GM21528 (cell line): ENCODE measurements at regions not wholly inside any gene's neighbourhood (a gene's known extent, or its start where the extent isn't known, plus 50 kb on each side); places are given as distances from the start of the nearest gene placed in this dataset.

Experiments used
- ATAC-seq: cut with Tn5 transposase; IDR thresholded peaks from one replicate; pipeline ENCODE4 v1.9.1; 2021; ENCODE audit warnings: mild to moderate bottlenecking, moderate library complexity; ENCODE audit not compliant: unreplicated experiment, low FRiP score

GRCh38 chr14:86521031-86521730 lies 991.2 kb downstream of the FLRT2 start:
- ATAC-seq: no peak

GRCh38 chr14:86518298-86518697 lies 988.4 kb downstream of the FLRT2 start:
- ATAC-seq: no peak

- no peak for ATAC-seq
Observed at GRCh38 chr14:86515195-86515594, 985.3 kb downstream of the FLRT2 start.

- ATAC-seq: no peak
Observed at GRCh38 chr14:86513564-86513963, 983.6 kb downstream of the FLRT2 start.

GRCh38 chr14:86513056-86513455 lies 983.1 kb downstream of the FLRT2 start:
- ATAC-seq: no peak

- ATAC-seq: no peak
Observed at GRCh38 chr14:86510491-86510890, 980.5 kb downstream of the FLRT2 start.

- no peak for ATAC-seq
Observed at GRCh38 chr14:86505808-86506207, 975.9 kb downstream of the FLRT2 start.

- no peak for ATAC-seq
Observed at GRCh38 chr14:86501611-86502010, 971.7 kb downstream of the FLRT2 start.

GRCh38 chr14:86491743-86492142 lies 961.8 kb downstream of the FLRT2 start:
- ATAC-seq: no peak

GRCh38 chr14:86481104-86481503 lies 951.2 kb downstream of the FLRT2 start:
- no peak for ATAC-seq

GRCh38 chr14:86464341-86464740 lies 934.4 kb downstream of the FLRT2 start:
- ATAC-seq: no peak

GRCh38 chr14:86462193-86462753 lies 932.3 kb downstream of the FLRT2 start:
- ATAC-seq: no peak

- ATAC-seq: no peak
Observed at GRCh38 chr14:86457481-86458135, 927.7 kb downstream of the FLRT2 start.

GRCh38 chr14:86450085-86450484 lies 920.1 kb downstream of the FLRT2 start:
- ATAC-seq: no peak

- ATAC-seq: no peak
Observed at GRCh38 chr14:86442135-86442534, 912.2 kb downstream of the FLRT2 start.

- ATAC-seq: no peak
Observed at GRCh38 chr14:86430853-86431252, 900.9 kb downstream of the FLRT2 start.

- ATAC-seq: no peak
Observed at GRCh38 chr14:86423214-86423613, 893.3 kb downstream of the FLRT2 start.

- no peak for ATAC-seq
Observed at GRCh38 chr14:86420131-86420530, 890.2 kb downstream of the FLRT2 start.

GRCh38 chr14:86414146-86414545 lies 884.2 kb downstream of the FLRT2 start:
- ATAC-seq: no peak

- no peak for ATAC-seq
Observed at GRCh38 chr14:86404989-86405649, 875.2 kb downstream of the FLRT2 start.

GRCh38 chr14:86404425-86404824 lies 874.5 kb downstream of the FLRT2 start:
- ATAC-seq: no peak
